Pancreas (tissue), 10 donors: ENCODE measurements at regions not wholly inside any gene's neighbourhood (a gene's known extent, or its start where the extent isn't known, plus 50 kb on each side); places are given as distances from the start of the nearest gene placed in this dataset.

Experiments used
- ATAC-seq, 4 donors: fragments of 200-7000 bp; cut with Tn5 transposase; one replicate each; pipeline versions ENCODE4 v1.8.0 to v1.9.1; 2020; ENCODE audit warnings: mild to moderate bottlenecking in 4 of 4, moderate library complexity in 4 of 4
- DNase-seq, 6 donors: peaks; one replicate each; pipeline ENCODE4 v3.0.0-alpha.2; 2020
- FAIRE-seq: peaks from 2 replicates; lab custom pipeline; 2012; peaks lifted over from hg19 to GRCh38; lab: Jason Lieb, UNC
- H3K27ac ChIP-seq, 4 donors: fragments of 200-600 bp; sonication (generic); 1 replicate in 3 of 4; 2 replicates in 1 of 4; pipeline versions ENCODE4 v1.5.0 to v1.8.0; 2020
- H3K27me3 ChIP-seq, 4 donors: fragments of 200-600 bp; one replicate each; pipeline ENCODE4 v1.8.0; 2021
- H3K36me3 ChIP-seq, 3 donors: fragments of 200-600 bp; sonication (generic) in 1 of 3; one replicate each; pipeline versions ENCODE4 v1.5.0 to v1.8.0; 2020 to 2021
- H3K4me1 ChIP-seq, 3 donors: fragments of 200-600 bp; one replicate each; pipeline ENCODE4 v1.8.0; 2021
- H3K4me3 ChIP-seq, 4 donors: fragments of 200-600 bp; sonication (generic) in 2 of 4; one replicate each; pipeline versions ENCODE4 v1.5.0 to v1.8.0; 2020 to 2021
- H3K9me3 ChIP-seq, 4 donors: fragments of 200-600 bp; one replicate each; pipeline ENCODE4 v1.8.0; 2021
- WGBS, 2 donors: extraction: QIAGEN DNeasy Blood & Tissue Kit; methylation state at CpG; one replicate each; pipeline ENCODE4 v1.1.7; 2013; 5-methylcytosine and 5-hydroxymethylcytosine counted together
- intact Hi-C, 3 donors: fragments of 100-400 bp; cut with DNase I; formaldehyde crosslinking; loops; one replicate each; pipeline versions ENCODE4 v1.11.1 to v1.14.2; 2022
- TF ChIP-seq, protein P1 (sequence below), 4 donors: fragments of 200-600 bp; sonication (generic) in 3 of 4; IDR thresholded peaks; one replicate each; pipeline versions ENCODE4 v1.5.0 to v1.8.0; 2021; ENCODE audit warnings: antibody characterized with exemption in 4 of 4
- donor health status: healthy with polysubstance abuse.
- donor health status: DM: no; HTN: no; CAD: no; lungs with moderate emphysema.
- donor health status: DM: no; HTN: no; CAD: no.
- donor health status: control.
- donor health status: control.
- donor health status: Bipolar disorder and iron deficiency.
- donor health status: DM: yes; HTN: yes; CAD: no.
- donor health status: DM: no; HTN: no; CAD: no.
- donor health status: DM: no; HTN: no; CAD: no.
- donor health status: DM: yes; HTN: yes; CAD: no.

DNA sequence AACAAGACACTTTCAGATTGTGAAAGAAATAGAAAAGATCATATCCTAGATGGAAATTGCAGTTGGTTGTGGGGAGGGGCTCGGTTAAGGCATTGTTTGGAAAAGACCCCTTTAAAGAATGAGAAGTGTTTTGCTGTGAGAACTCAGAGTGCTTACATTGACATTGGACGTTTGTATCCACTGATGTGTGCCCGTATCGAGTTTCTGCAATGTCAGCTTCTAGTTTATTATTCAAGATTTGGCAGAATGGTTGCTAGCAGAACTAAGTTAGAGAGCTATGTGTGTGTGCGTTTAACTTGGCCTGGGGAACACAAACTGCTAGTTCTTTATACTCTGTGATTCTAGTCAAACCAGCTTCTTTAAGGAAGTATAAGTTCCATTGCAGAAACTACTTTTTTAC, 2702.5 kb downstream of the PCDH7 start:
- FAIRE-seq (no peak), DNase-seq (no peak), ATAC-seq (no peak)
- H3K9me3 ChIP-seq = no peaks in the 10 kb centered on the region
- H3K36me3 ChIP-seq = no peaks in the 10 kb centered on the region
- no peaks in the 10 kb centered on the region for H3K27me3 ChIP-seq
- intact Hi-C loops = no loop called here
- no peak overlapping the region for H3K4me3 ChIP-seq
- H3K4me1 ChIP-seq = no peaks in the 10 kb centered on the region
- no peak overlapping the region for H3K27ac ChIP-seq
- 30 to 37% methylated on average over 5 of the region's 5 CpGs for WGBS, 2 donors
- TF ChIP-seq, protein P1, sequence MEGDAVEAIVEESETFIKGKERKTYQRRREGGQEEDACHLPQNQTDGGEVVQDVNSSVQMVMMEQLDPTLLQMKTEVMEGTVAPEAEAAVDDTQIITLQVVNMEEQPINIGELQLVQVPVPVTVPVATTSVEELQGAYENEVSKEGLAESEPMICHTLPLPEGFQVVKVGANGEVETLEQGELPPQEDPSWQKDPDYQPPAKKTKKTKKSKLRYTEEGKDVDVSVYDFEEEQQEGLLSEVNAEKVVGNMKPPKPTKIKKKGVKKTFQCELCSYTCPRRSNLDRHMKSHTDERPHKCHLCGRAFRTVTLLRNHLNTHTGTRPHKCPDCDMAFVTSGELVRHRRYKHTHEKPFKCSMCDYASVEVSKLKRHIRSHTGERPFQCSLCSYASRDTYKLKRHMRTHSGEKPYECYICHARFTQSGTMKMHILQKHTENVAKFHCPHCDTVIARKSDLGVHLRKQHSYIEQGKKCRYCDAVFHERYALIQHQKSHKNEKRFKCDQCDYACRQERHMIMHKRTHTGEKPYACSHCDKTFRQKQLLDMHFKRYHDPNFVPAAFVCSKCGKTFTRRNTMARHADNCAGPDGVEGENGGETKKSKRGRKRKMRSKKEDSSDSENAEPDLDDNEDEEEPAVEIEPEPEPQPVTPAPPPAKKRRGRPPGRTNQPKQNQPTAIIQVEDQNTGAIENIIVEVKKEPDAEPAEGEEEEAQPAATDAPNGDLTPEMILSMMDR (IDR thresholded peaks at IDR 0.05) = no peak

DNA sequence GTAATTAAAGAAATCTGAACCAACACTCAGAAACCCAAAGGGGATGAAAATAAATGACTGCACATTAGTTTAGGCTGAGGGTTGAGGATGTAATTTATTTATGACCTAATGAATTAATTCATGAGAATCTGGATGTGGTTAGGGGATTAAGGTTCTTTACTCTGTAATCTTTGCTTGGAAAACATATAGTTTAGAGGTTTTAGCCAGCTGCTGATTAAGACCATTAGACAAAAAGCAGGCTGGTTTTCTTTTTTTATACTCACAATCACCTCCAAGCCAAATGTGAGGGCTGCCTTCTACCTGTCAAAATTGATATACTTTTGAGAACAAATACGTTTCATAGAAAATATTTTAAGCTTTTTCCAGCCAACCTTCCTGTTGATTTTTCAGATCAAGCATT, 2705.8 kb downstream of the PCDH7 start:
- intact Hi-C loops = no loop called here
- ATAC-seq = no peak
- no peaks in the 10 kb centered on the region for H3K4me1 ChIP-seq
- no peaks in the 10 kb centered on the region for H3K9me3 ChIP-seq
- 27 to 36% methylated on average over 1 of the region's 1 CpG for WGBS, 2 donors
- H3K27ac ChIP-seq = no peak overlapping the region
- TF ChIP-seq, protein P1 (IDR thresholded peaks at IDR 0.05) = no peak
- no peak overlapping the region for H3K4me3 ChIP-seq
- no peaks in the 10 kb centered on the region for H3K27me3 ChIP-seq
- FAIRE-seq = no peak
- no peaks in the 10 kb centered on the region for H3K36me3 ChIP-seq
- DNase-seq = no peak

DNA sequence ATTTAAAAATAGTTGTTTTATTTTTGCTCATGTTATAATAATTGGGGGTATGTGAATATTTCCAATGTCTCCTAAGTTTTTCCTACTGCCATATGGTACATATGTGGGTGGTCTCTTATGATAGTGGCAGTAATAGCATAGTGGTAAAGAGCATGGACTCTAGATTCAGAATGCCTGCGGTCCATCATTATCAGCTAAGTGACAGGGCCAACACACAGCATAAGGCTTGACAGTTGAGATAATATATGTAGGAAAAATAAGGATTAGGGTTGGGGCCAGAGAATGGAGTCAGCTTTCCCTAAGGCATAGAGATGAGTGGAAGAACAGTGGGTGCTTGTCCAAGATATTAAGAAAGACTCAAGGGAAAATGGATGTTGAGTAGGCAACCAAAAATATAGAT, 2707.5 kb downstream of the PCDH7 start:
- Histone ChIP-seq H3K36me3 (no peaks in the 10 kb centered on the region), H3K9me3 (no peaks in the 10 kb centered on the region), H3K4me1 (no peaks in the 10 kb centered on the region), H3K4me3 (no peak overlapping the region), H3K27me3 (no peaks in the 10 kb centered on the region), H3K27ac (no peak overlapping the region)
- no peak for FAIRE-seq
- 60 to 65% methylated on average over 1 of the region's 1 CpG for WGBS, 2 donors
- intact Hi-C loops = no loop called here
- TF ChIP-seq, protein P1 (IDR thresholded peaks at IDR 0.05) = no peak
- ATAC-seq = no peak
- DNase-seq = no peak

DNA sequence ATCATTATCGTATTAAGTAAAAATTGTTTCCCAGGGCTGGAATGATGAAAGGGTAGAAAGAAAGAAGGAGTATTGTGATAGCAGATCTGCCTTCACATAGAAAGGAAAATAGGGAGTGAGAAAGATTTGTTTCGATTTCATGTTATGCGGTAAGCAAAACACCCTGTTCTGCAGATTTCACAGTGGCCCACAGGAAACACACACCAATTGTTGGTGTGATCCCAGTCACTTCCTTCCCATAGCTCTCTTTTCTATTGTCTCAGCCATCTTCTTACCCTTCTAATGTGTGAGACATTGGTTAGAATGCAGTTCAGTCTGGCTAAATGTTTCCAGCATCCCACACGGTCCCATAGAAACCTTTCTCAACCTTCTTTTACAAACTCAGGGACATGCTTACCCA, 2709.8 kb downstream of the PCDH7 start:
- Histone ChIP-seq H3K36me3 (no peaks in the 10 kb centered on the region), H3K4me3 (no peak overlapping the region), H3K9me3 (no peaks in the 10 kb centered on the region), H3K27me3 (no peaks in the 10 kb centered on the region), H3K27ac (no peak overlapping the region), H3K4me1 (no peaks in the 10 kb centered on the region)
- FAIRE-seq (no peak), ATAC-seq (no peak), DNase-seq (no peak)
- 73 to 84% methylated on average over 4 of the region's 4 CpGs for WGBS, 2 donors
- intact Hi-C loops = no loop called here
- TF ChIP-seq, protein P1 (IDR thresholded peaks at IDR 0.05) = no peak

DNA sequence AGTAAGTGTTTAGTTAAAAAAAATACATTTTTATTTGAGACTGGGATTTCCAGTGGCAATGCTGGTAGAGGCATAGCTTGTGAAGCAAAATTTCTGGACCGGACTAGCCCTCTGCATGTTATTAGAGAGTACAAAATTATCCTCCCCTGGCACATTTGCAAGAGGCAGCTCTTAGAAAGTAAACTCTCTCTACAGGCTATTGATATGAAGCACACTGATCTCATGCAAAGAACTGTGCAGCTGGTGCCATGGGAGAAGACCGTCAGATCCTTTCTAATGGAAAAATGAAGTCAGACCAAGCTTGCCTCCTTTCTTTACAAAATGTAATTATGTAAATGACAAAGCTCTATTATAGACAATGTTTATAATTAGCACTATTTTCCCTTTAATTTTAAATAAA, 2717.2 kb downstream of the PCDH7 start:
- Histone ChIP-seq H3K4me3 (no peak overlapping the region), H3K27ac (no peak overlapping the region), H3K27me3 (no peaks in the 10 kb centered on the region), H3K4me1 (no peaks in the 10 kb centered on the region), H3K9me3 (no peaks in the 10 kb centered on the region), H3K36me3 (no peaks in the 10 kb centered on the region)
- no peak for DNase-seq
- FAIRE-seq = no peak
- TF ChIP-seq, protein P1 (IDR thresholded peaks at IDR 0.05) = no peak
- intact Hi-C loops = no loop called here
- 65 to 67% methylated on average over 2 of the region's 2 CpGs for WGBS, 2 donors
- no peak for ATAC-seq
